Activated CD4-positive, alpha-beta T cell treated with anti-CD3 and anti-CD28 coated beads, Interleukin-2, amount 50 U/mL, for 16 hours (primary cell): ENCODE measurements at regions not wholly inside any gene's neighbourhood (a gene's known extent, or its start where the extent isn't known, plus 50 kb on each side); places are given as distances from the start of the nearest gene placed in this dataset.

Source experiments
- DNase-seq: peaks from one replicate; pipeline ENCODE4 v3.0.0-alpha.2; 2020

GRCh38 chr18:43574974-43575373 is 297.7 kb upstream of the SYT4 start:
- DNase-seq, result no peak

GRCh38 chr18:43578211-43578610 is 300.9 kb upstream of the SYT4 start:
- DNase-seq, result no peak

GRCh38 chr18:43578706-43579105 is 301.4 kb upstream of the SYT4 start:
- no peak for DNase-seq

GRCh38 chr18:43581936-43582519 is 304.7 kb upstream of the SYT4 start:
- no peak for DNase-seq

- peak; percentile 21 for DNase-seq
Measured at GRCh38 chr18:43587538-43588153, 310.4 kb upstream of the SYT4 start.

GRCh38 chr18:43588838-43589237 is 311.5 kb upstream of the SYT4 start:
- no peak for DNase-seq

- DNase-seq, result no peak
Measured at GRCh38 chr18:43589611-43590151, 312.4 kb upstream of the SYT4 start.

- no peak for DNase-seq
Measured at GRCh38 chr18:43590182-43590903, 313.1 kb upstream of the SYT4 start.

- no peak for DNase-seq
Measured at GRCh38 chr18:43592269-43592668, 315.0 kb upstream of the SYT4 start.

GRCh38 chr18:43596105-43596712 is 318.9 kb upstream of the SYT4 start:
- peak; percentile 13 for DNase-seq

GRCh38 chr18:43601432-43601831 is 324.1 kb upstream of the SYT4 start:
- DNase-seq, result no peak

GRCh38 chr18:43605224-43605623 is 327.9 kb upstream of the SYT4 start:
- DNase-seq, result no peak

GRCh38 chr18:43606795-43607194 is 329.5 kb upstream of the SYT4 start:
- DNase-seq, result no peak

- peak; percentile 15 for DNase-seq
Measured at GRCh38 chr18:43620936-43621335, 343.6 kb upstream of the SYT4 start.

- DNase-seq, result no peak
Measured at GRCh38 chr18:43622024-43622423, 344.7 kb upstream of the SYT4 start.

GRCh38 chr18:43625582-43625981 is 348.3 kb upstream of the SYT4 start:
- no peak for DNase-seq

GRCh38 chr18:43627848-43628530 is 350.7 kb upstream of the SYT4 start:
- DNase-seq, result no peak

GRCh38 chr18:43634994-43635393 is 357.7 kb upstream of the SYT4 start:
- no peak for DNase-seq

- no peak for DNase-seq
Measured at GRCh38 chr18:43635397-43635796, 358.1 kb upstream of the SYT4 start.

GRCh38 chr18:43642727-43643330 is 365.5 kb upstream of the SYT4 start:
- DNase-seq, result no peak

GRCh38 chr18:43648002-43648401 is 370.7 kb upstream of the SYT4 start:
- no peak for DNase-seq

GRCh38 chr18:43649649-43650357 is 372.5 kb upstream of the SYT4 start:
- no peak for DNase-seq
